LNCAP (cell line): ENCODE measurements at regions not wholly inside any gene's neighbourhood (a gene's known extent, or its start where the extent isn't known, plus 50 kb on each side); places are given as distances from the start of the nearest gene placed in this dataset.

Source experiments
- TF ChIP-seq, protein P1 (sequence below): fragments of 450-650 bp; IDR thresholded peaks from 2 replicates; pipeline ENCODE4 v1.5.1; 2017; ENCODE audit warnings: mild to moderate bottlenecking

- TF ChIP-seq, protein P1, sequence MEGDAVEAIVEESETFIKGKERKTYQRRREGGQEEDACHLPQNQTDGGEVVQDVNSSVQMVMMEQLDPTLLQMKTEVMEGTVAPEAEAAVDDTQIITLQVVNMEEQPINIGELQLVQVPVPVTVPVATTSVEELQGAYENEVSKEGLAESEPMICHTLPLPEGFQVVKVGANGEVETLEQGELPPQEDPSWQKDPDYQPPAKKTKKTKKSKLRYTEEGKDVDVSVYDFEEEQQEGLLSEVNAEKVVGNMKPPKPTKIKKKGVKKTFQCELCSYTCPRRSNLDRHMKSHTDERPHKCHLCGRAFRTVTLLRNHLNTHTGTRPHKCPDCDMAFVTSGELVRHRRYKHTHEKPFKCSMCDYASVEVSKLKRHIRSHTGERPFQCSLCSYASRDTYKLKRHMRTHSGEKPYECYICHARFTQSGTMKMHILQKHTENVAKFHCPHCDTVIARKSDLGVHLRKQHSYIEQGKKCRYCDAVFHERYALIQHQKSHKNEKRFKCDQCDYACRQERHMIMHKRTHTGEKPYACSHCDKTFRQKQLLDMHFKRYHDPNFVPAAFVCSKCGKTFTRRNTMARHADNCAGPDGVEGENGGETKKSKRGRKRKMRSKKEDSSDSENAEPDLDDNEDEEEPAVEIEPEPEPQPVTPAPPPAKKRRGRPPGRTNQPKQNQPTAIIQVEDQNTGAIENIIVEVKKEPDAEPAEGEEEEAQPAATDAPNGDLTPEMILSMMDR, result no peak
These were observed 139.8 kb downstream of the RPS24 start for GRCh38 chr10:78173360-78174015.

DNA sequence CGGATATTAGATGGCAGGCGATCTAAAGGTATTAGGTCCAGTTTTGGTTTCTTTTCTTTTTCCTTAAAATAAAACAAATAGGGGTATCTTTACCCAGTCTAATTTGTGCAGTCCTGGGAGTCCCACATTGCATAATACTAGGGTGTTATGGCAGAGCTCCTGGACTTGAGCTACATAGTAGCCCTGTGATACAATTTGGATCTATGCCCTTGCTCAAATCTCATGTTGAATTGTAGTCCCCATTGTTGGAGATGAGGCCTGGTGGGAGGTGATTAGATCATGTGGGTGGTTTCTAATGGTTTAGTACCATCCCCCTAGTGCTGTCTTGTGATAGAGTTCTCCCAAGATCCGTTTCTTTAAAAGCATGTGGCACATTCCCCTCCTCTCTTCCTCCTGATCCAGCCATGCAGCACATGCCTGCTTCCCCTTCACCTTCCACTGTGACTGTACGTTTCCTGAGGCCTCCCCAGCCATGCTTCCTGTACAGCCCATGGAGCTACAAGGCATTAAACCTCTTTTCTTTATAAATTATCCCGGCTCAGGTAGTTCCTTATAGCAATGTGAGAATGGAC, 141.9 kb downstream of the RPS24 start:
- TF ChIP-seq, protein P1, result no peak

DNA sequence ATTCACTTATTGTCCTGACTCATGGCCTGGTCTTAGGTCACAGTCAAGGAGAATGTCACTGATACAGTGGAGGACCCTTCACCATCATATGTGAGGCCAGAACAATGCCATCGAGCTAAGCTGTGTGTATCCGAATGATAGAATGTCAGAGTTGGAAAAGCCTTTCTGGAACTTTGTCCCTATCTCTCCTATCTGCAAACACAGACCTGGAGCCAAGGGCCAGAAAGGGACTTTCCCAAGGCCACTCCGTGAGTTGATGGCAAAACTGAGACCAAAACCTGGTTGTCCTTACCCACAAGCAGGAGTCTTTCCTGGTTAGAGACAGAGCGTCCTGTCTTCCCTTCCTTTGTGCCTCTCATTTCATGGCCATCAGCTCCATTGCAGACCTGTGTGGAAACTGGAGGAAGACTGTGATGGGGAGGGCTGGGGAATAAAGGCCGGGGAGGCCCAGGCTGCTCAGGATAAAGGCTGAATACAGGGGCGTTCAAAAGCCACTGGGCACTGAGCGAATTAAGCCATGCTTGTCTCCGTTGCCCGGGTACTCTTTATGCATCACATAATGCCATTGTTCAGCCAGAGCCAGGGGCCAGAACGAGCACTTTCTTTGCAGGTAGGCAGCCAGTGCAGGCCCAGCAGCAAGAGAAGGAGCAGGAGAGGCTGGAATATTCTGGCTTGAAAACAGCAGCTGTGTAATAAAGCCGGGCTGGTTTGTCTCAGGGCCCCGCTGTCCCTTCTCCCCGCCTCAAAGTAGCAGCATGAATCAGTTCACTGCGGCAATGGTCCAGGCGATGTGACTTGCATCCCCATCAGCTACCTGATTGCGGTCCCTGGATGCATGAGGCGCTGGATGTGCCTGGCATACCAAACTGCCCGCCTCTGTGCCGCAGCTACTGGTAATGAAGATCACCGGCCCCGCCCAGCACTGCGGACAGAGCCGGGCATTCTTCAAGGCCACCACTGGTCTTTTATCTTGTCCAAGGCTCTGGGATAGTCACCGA, 143.0 kb downstream of the RPS24 start:
- TF ChIP-seq, protein P1, result no peak

DNA sequence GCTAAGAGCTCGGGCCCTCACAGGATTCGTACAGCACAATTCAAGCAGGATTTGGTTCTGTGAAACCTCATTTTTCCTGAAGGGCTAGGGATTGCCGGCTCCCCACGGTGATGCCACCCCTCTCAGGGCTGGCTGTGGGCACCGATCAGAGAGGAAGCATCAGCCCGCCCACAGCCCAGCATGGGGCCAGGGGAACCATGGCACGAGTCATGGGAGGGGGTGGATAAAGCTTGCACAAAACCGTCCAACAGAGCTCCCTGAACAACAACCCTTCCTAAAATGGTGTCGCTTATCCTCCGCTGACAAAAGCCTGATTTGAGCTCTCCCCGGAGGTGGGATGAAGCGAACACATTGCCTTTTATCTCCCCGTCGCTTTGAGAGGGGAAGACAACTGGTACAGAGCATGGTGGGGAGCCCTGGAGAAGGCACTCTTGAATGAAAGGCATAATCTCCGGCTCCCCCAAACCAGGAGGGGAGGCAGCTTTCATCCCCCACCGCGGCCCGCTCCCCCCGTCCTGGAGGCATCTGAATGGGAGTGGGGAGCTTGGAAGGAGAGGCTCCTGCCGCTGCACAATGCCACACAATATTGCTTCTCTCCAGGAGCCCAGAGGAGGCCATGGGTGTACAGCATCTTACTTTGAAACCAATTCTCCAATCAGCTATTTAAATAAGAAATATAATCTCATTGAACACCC, 144.0 kb downstream of the RPS24 start:
- TF ChIP-seq, protein P1, result no peak

GRCh38 chr10:78178397-78178796, 144.7 kb downstream of the RPS24 start:
- TF ChIP-seq, protein P1, result no peak

GRCh38 chr10:78178940-78179339, 145.3 kb downstream of the RPS24 start:
- TF ChIP-seq, protein P1, result no peak
